Nephron (organoid): ENCODE measurements at regions not wholly inside any gene's neighbourhood (a gene's known extent, or its start where the extent isn't known, plus 50 kb on each side); places are given as distances from the start of the nearest gene placed in this dataset.
A peak's percentile ranks its signal among the peaks of the same experiment; 100 is the strongest.

Experiments used
- H3K27ac Mint-ChIP-seq, 3 experiments: 2 replicates each; pipeline ENCODE4 v1.8.0; 2020; ENCODE audit warnings: mixed read lengths in 3 of 3, mild to moderate bottlenecking in 2 of 3, moderate library complexity in 1 of 3
- H3K27me3 Mint-ChIP-seq: 2 replicates; pipeline ENCODE4 v1.8.0; 2021; ENCODE audit warnings: low read depth, mild to moderate bottlenecking, moderate library complexity, mixed read lengths
- H3K36me3 Mint-ChIP-seq: 2 replicates; pipeline ENCODE4 v1.8.0; 2020; ENCODE audit warnings: low read depth, mixed read lengths
- H3K4me1 Mint-ChIP-seq: 2 replicates; pipeline ENCODE4 v1.8.0; 2020; ENCODE audit warnings: mixed read lengths
- H3K4me3 Mint-ChIP-seq, 3 experiments: 2 replicates each; pipeline ENCODE4 v1.8.0; 2020; ENCODE audit warnings: mild to moderate bottlenecking in 3 of 3, mixed read lengths in 3 of 3, moderate library complexity in 2 of 3
- H3K9me3 Mint-ChIP-seq: 2 replicates; pipeline ENCODE4 v1.8.0; 2020; ENCODE audit warnings: mixed read lengths
- CTCF ChIP-seq, 3 experiments: fragments of 200-600 bp; sonication (generic); IDR thresholded peaks; one replicate each; pipeline ENCODE4 v1.5.0; 2021; ENCODE audit warnings: antibody characterized with exemption in 3 of 3; ENCODE audit not compliant: unreplicated experiment in 3 of 3

GRCh38 chr2:219906114-219907010 is 278.9 kb downstream of the SLC4A3 start:
- peaks cover 4% of the 10 kb centered on the region for H3K9me3 Mint-ChIP-seq
- TF ChIP-seq CTCF (IDR thresholded peaks at IDR 0.05; ENCODE audit: unreplicated experiment in 3 of 3) = no peak
- H3K4me3 Mint-ChIP-seq = peak overlapping the region in 1 of 3 experiments; percentile 44
- no peaks in the 10 kb centered on the region for H3K36me3 Mint-ChIP-seq
- H3K27ac Mint-ChIP-seq = peak overlapping the region; percentile 85 to 91 (median 88)
- H3K27me3 Mint-ChIP-seq = peaks cover 11% of the 10 kb centered on the region
- peaks cover 57% of the 10 kb centered on the region for H3K4me1 Mint-ChIP-seq

GRCh38 chr2:219907011-219907365 is 279.6 kb downstream of the SLC4A3 start:
- Mint-ChIP-seq H3K4me3 (peak overlapping the region in 1 of 3 experiments; percentile 44), H3K27ac (peak overlapping the region; percentile 85 to 91 (median 88)), H3K36me3 (no peaks in the 10 kb centered on the region), H3K27me3 (peaks cover 11% of the 10 kb centered on the region), H3K9me3 (peaks cover 4% of the 10 kb centered on the region), H3K4me1 (peaks cover 60% of the 10 kb centered on the region)
- no peak for TF ChIP-seq CTCF (IDR thresholded peaks at IDR 0.05; ENCODE audit: unreplicated experiment in 3 of 3)

GRCh38 chr2:219908538-219908937 is 281.1 kb downstream of the SLC4A3 start:
- no peaks in the 10 kb centered on the region for H3K36me3 Mint-ChIP-seq
- TF ChIP-seq CTCF (IDR thresholded peaks at IDR 0.05; ENCODE audit: unreplicated experiment in 3 of 3) = no peak
- H3K27ac Mint-ChIP-seq = peak overlapping the region in 2 of 3 experiments; percentile 85 to 88
- no peak overlapping the region for H3K4me3 Mint-ChIP-seq
- peaks cover 61% of the 10 kb centered on the region for H3K4me1 Mint-ChIP-seq
- peaks cover 3% of the 10 kb centered on the region for H3K27me3 Mint-ChIP-seq
- H3K9me3 Mint-ChIP-seq = peaks cover 4% of the 10 kb centered on the region

GRCh38 chr2:219911541-219911940 is 284.1 kb downstream of the SLC4A3 start:
- peaks cover 3% of the 10 kb centered on the region for H3K27me3 Mint-ChIP-seq
- no peak overlapping the region for H3K4me3 Mint-ChIP-seq
- H3K9me3 Mint-ChIP-seq = peaks cover 4% of the 10 kb centered on the region
- H3K4me1 Mint-ChIP-seq = peaks cover 59% of the 10 kb centered on the region
- no peak for TF ChIP-seq CTCF (IDR thresholded peaks at IDR 0.05; ENCODE audit: unreplicated experiment in 3 of 3)
- H3K27ac Mint-ChIP-seq = peak overlapping the region in 1 of 3 experiments; percentile 95
- H3K36me3 Mint-ChIP-seq = no peaks in the 10 kb centered on the region

- peak; percentile 27 to 36 (median 30) for TF ChIP-seq CTCF (IDR thresholded peaks at IDR 0.05; ENCODE audit: unreplicated experiment in 3 of 3)
- peaks cover 59% of the 10 kb centered on the region for H3K4me1 Mint-ChIP-seq
- H3K4me3 Mint-ChIP-seq = peak overlapping the region in 2 of 3 experiments; percentile 32 to 57
- peaks cover 3% of the 10 kb centered on the region for H3K27me3 Mint-ChIP-seq
- peaks cover 4% of the 10 kb centered on the region for H3K9me3 Mint-ChIP-seq
- peak overlapping the region; percentile 89 to 95 (median 94) for H3K27ac Mint-ChIP-seq
- H3K36me3 Mint-ChIP-seq = no peaks in the 10 kb centered on the region
Measured at GRCh38 chr2:219912491-219912921, 285.1 kb downstream of the SLC4A3 start.
